ENCODE measurements at regions not wholly inside any gene's neighbourhood (a gene's known extent, or its start where the extent isn't known, plus 50 kb on each side); places are given as distances from the start of the nearest gene placed in this dataset.

DNA sequence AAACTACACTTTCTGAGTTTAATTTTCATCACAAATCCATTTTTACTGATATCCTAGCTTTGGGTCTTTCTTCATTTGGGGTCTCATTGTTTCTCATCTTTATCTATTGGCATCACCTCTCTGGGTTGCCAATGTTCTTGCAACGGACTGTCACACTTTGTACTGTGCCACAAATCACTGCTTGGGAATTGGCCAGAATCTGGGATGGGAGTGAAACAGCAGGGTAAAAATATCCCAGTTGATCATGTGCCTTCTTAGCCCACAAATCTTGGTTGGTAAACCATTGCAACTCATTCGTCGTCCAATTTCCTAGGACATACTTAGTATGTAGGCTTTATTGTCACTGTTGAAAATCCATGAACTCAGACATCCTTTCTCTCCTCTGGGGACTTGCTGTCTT, 698.5 kb downstream of the OTOL1 start:
- TF ChIP-seq, protein P1, sequence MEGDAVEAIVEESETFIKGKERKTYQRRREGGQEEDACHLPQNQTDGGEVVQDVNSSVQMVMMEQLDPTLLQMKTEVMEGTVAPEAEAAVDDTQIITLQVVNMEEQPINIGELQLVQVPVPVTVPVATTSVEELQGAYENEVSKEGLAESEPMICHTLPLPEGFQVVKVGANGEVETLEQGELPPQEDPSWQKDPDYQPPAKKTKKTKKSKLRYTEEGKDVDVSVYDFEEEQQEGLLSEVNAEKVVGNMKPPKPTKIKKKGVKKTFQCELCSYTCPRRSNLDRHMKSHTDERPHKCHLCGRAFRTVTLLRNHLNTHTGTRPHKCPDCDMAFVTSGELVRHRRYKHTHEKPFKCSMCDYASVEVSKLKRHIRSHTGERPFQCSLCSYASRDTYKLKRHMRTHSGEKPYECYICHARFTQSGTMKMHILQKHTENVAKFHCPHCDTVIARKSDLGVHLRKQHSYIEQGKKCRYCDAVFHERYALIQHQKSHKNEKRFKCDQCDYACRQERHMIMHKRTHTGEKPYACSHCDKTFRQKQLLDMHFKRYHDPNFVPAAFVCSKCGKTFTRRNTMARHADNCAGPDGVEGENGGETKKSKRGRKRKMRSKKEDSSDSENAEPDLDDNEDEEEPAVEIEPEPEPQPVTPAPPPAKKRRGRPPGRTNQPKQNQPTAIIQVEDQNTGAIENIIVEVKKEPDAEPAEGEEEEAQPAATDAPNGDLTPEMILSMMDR (IDR thresholded peaks at IDR 0.05), result no peak
- no peak for TF ChIP-seq POLR2A (IDR thresholded peaks at IDR 0.05)
